Keratinocyte (primary cell): ENCODE measurements at regions not wholly inside any gene's neighbourhood (a gene's known extent, or its start where the extent isn't known, plus 50 kb on each side); places are given as distances from the start of the nearest gene placed in this dataset.

Source experiments
- DNase-seq: peaks from one replicate; pipeline ENCODE4 v3.0.0-alpha.2; 2011; ENCODE audit warnings: low read depth, missing footprints, low spot score
- FAIRE-seq: peaks from 2 replicates; lab custom pipeline; 2011; peaks lifted over from hg19 to GRCh38; lab: Jason Lieb, UNC
- H2AFZ ChIP-seq: 2 replicates; pipeline ENCODE4 v1.6.0; 2012; ENCODE audit warnings: low read length, control low read depth, inconsistent platforms; ENCODE audit not compliant: control insufficient read depth
- H3K27ac ChIP-seq: 2 replicates; pipeline ENCODE4 v1.5.1; 2011; ENCODE audit warnings: low read length; ENCODE audit not compliant: control insufficient read depth, insufficient read depth
- H3K27me3 ChIP-seq: 3 replicates; pipeline ENCODE4 v1.6.0; 2011; ENCODE audit warnings: low read length; ENCODE audit not compliant: control insufficient read depth, insufficient read depth; ENCODE audit errors: extremely low read depth
- H3K36me3 ChIP-seq, 2 experiments: 2 replicates in 1 of 2; 3 replicates in 1 of 2; pipeline ENCODE4 v1.5.1; 2011; ENCODE audit warnings: low read length in 2 of 2, mild to moderate bottlenecking in 1 of 2; ENCODE audit not compliant: control insufficient read depth in 2 of 2, insufficient read depth in 2 of 2; ENCODE audit errors: extremely low read depth in 1 of 2
- H3K4me1 ChIP-seq: 3 replicates; pipeline ENCODE4 v1.5.1; 2011; ENCODE audit warnings: low read length; ENCODE audit not compliant: control insufficient read depth, insufficient read depth; ENCODE audit errors: extremely low read depth
- H3K4me2 ChIP-seq: 3 replicates; pipeline ENCODE4 v1.6.0; 2011; ENCODE audit warnings: low read depth, low read length; ENCODE audit not compliant: control insufficient read depth, insufficient read depth; ENCODE audit errors: extremely low read depth
- H3K4me3 ChIP-seq, 3 experiments: fragments of 200-600 bp in 1 of 3; sonication (generic) in 1 of 3; 2 replicates in 2 of 3; 3 replicates in 1 of 3; pipeline ENCODE4 v1.5.1; 2011 to 2016; ENCODE audit warnings: low read length in 3 of 3, mild to moderate bottlenecking in 3 of 3, control low read depth in 2 of 3, inconsistent platforms in 1 of 3, low read depth in 1 of 3, mixed read lengths in 1 of 3, mixed run types in 1 of 3, moderate library complexity in 1 of 3; ENCODE audit not compliant: control insufficient read depth in 2 of 3, insufficient read depth in 2 of 3; ENCODE audit errors: extremely low read depth in 1 of 3
- H3K79me2 ChIP-seq: 2 replicates; pipeline ENCODE4 v1.6.0; 2012; ENCODE audit warnings: low read length; ENCODE audit not compliant: control insufficient read depth, insufficient read depth
- H3K9ac ChIP-seq: 3 replicates; pipeline ENCODE4 v1.6.0; 2011; ENCODE audit warnings: low read length; ENCODE audit not compliant: control insufficient read depth, insufficient read depth; ENCODE audit errors: extremely low read depth
- H3K9me1 ChIP-seq: 3 replicates; pipeline ENCODE4 v1.6.0; 2011; ENCODE audit warnings: low read length; ENCODE audit not compliant: control insufficient read depth, insufficient read depth; ENCODE audit errors: extremely low read depth
- H3K9me3 ChIP-seq: 2 replicates; pipeline ENCODE4 v1.5.1; 2012; ENCODE audit warnings: low read depth, low read length; ENCODE audit not compliant: control insufficient read depth
- H4K20me1 ChIP-seq: 3 replicates; pipeline ENCODE4 v1.6.0; 2011; ENCODE audit warnings: low read length; ENCODE audit not compliant: control insufficient read depth, insufficient read depth; ENCODE audit errors: extremely low read depth
- CTCF ChIP-seq, 3 experiments: IDR thresholded peaks in 1 of 3; conservative IDR thresholded peaks in 1 of 3; optimal IDR thresholded peaks in 1 of 3; 2 replicates in 2 of 3; 3 replicates in 1 of 3; pipeline versions ENCODE3 to v1.5.1; 2011; ENCODE audit warnings: low read length in 3 of 3, mild to moderate bottlenecking in 3 of 3, moderate library complexity in 2 of 3, control low read depth in 1 of 3, inconsistent platforms in 1 of 3; ENCODE audit not compliant: insufficient read depth in 2 of 3; ENCODE audit errors: extremely low read depth in 1 of 3
- EZH2 ChIP-seq: IDR thresholded peaks from one replicate; pipeline ENCODE4 v1.6.1; 2012; ENCODE audit warnings: inconsistent platforms, mild to moderate bottlenecking, low read length, moderate library complexity
- dilution Hi-C: fragments of 300-500 bp; cut with MboI; formaldehyde crosslinking; loops from one replicate; pipeline ENCODE4 v1.7.0; 2020; ENCODE audit warnings: low sequenced_read_pairs; ENCODE audit not compliant: extremely low pct_ligation_motif_present

- no peak overlapping the region for H2AFZ ChIP-seq
- FAIRE-seq: no peak
- TF ChIP-seq EZH2 (no peak), CTCF (optimal IDR thresholded peaks at IDR 0.05 in 1 of 3, IDR thresholded peaks at IDR 0.05 in 1 of 3, conservative IDR thresholded peaks at IDR 0.05 in 1 of 3; ENCODE audit: extremely low read depth in 1 of 3, insufficient read depth in 2 of 3, low read length in 3 of 3) (no peak)
- DNase-seq: no peak
- H3K4me1 ChIP-seq: no peaks in the 10 kb centered on the region
- H3K9me3 ChIP-seq: no peaks in the 10 kb centered on the region
- no peak overlapping the region for H3K4me2 ChIP-seq
- no peaks in the 10 kb centered on the region for H3K79me2 ChIP-seq
- H3K9ac ChIP-seq: no peak overlapping the region
- no peak overlapping the region for H3K4me3 ChIP-seq
- H4K20me1 ChIP-seq: no peaks in the 10 kb centered on the region
- H3K27ac ChIP-seq: no peak overlapping the region
- no peaks in the 10 kb centered on the region for H3K36me3 ChIP-seq
- no peaks in the 10 kb centered on the region for H3K9me1 ChIP-seq
- H3K27me3 ChIP-seq: no peaks in the 10 kb centered on the region
- dilution Hi-C loops: no loop called here
Measured at GRCh38 chr3:162774613-162775100, 1278.0 kb downstream of the OTOL1 start.

GRCh38 chr3:162776148-162776547, 1279.5 kb downstream of the OTOL1 start:
- no peaks in the 10 kb centered on the region for H3K36me3 ChIP-seq
- no peak overlapping the region for H3K27ac ChIP-seq
- no peaks in the 10 kb centered on the region for H3K27me3 ChIP-seq
- H3K79me2 ChIP-seq: no peaks in the 10 kb centered on the region
- no peaks in the 10 kb centered on the region for H4K20me1 ChIP-seq
- FAIRE-seq (no peak), DNase-seq (no peak)
- H3K9me1 ChIP-seq: no peaks in the 10 kb centered on the region
- TF ChIP-seq EZH2 (no peak), CTCF (optimal IDR thresholded peaks at IDR 0.05 in 1 of 3, IDR thresholded peaks at IDR 0.05 in 1 of 3, conservative IDR thresholded peaks at IDR 0.05 in 1 of 3; ENCODE audit: extremely low read depth in 1 of 3, insufficient read depth in 2 of 3, low read length in 3 of 3) (no peak)
- H3K9ac ChIP-seq: no peak overlapping the region
- H3K4me3 ChIP-seq: no peak overlapping the region
- H2AFZ ChIP-seq: no peak overlapping the region
- H3K9me3 ChIP-seq: no peaks in the 10 kb centered on the region
- H3K4me2 ChIP-seq: no peak overlapping the region
- H3K4me1 ChIP-seq: no peaks in the 10 kb centered on the region
- dilution Hi-C loops: no loop called here
